ENCODE measurements at regions not wholly inside any gene's neighbourhood (a gene's known extent, or its start where the extent isn't known, plus 50 kb on each side); places are given as distances from the start of the nearest gene placed in this dataset.
"Not testable (repeated sequence)": the region's sequence is repeated elsewhere in the genome, so short reads cannot be mapped to it uniquely, and the experiment has no call there.

DNA sequence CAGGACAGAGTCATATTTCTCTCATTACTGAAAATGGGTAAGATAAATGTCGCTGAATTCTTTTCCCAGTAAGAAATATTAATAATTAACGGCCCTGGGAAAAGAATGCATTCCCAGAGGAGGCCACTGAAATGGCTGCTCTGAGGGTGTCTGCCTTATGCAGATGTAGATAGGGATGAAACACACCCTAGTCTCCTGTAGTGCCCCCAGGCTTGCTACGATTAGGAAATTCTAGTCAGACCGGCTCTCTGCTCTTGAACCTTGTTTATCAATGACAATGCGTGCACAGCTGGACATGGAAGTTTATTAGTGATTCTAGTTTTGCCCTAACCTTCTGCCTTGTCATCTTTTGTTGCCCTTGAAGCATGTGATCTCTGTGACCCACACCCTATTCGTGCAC, 291.1 kb downstream of the ZNF248 start:
- H3K27me3 Mint-ChIP-seq, result no peaks in the 10 kb centered on the region
- no peak overlapping the region for H3K27ac Mint-ChIP-seq
- H3K4me3 Mint-ChIP-seq, result no peak overlapping the region
- H3K36me3 Mint-ChIP-seq, result no peaks in the 10 kb centered on the region
- no peaks in the 10 kb centered on the region for H3K4me1 Mint-ChIP-seq
- H3K9me3 Mint-ChIP-seq, result peaks cover 0 to 17% (median 2%) of the 10 kb centered on the region in 3 donors

DNA sequence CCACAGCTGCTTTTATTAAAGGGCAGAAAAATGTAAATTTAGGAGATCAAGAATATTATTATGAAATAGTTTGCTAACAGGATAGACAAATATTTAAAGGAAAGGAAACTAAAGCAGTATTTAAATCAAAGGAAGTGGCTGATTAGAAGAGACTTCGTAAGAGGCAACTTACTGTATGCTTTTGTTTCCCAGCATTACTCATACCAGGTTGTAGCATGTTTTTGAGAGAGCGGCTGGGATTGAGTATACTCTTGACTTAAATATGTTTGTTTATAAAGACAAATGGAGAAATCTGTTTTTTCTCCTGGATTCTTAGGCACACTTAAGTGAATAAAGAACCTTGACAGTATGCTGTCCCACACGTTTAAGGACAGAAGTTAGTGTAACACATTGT, 293.7 kb downstream of the ZNF248 start:
- no peaks in the 10 kb centered on the region for H3K27me3 Mint-ChIP-seq
- peaks cover 2% of the 10 kb centered on the region for H3K36me3 Mint-ChIP-seq
- no peak overlapping the region for H3K27ac Mint-ChIP-seq
- peaks cover 0 to 25% (median 6%) of the 10 kb centered on the region in 3 donors for H3K9me3 Mint-ChIP-seq
- H3K4me1 Mint-ChIP-seq, result no peaks in the 10 kb centered on the region
- no peak overlapping the region for H3K4me3 Mint-ChIP-seq

DNA sequence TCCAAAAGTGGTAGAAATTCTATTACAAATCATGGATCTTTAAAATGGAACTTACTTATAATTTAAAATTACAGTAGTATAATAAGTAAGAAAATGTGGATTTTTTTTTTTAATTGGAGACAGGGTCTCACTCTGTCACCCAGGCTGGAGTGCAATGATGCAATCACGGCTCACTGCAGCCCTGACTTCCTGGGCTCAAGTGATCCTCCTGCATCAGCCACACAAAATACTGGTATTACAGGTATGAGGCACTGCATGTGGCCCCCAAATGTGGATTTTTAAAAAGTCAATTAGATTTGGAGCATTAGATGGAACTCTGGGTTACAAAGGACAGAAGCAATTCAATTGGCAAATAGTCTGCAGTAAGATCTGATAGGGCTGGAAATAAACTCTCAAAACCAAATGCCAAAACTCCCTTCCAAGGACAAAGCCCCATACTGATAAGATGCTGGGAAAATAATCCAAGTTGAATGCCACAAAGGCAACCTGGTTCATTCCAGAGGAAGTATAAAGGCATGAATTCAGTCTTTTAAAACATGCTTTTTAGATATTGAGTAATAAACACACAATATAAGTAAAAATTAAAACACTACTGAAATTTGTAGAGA, 294.2 kb downstream of the ZNF248 start:
- no peaks in the 10 kb centered on the region for H3K27me3 Mint-ChIP-seq
- no peak overlapping the region for H3K27ac Mint-ChIP-seq
- H3K9me3 Mint-ChIP-seq, result peaks cover 0 to 21% (median 6%) of the 10 kb centered on the region in 3 donors
- peaks cover 2% of the 10 kb centered on the region for H3K36me3 Mint-ChIP-seq
- no peaks in the 10 kb centered on the region for H3K4me1 Mint-ChIP-seq
- H3K4me3 Mint-ChIP-seq, result no peak overlapping the region

DNA sequence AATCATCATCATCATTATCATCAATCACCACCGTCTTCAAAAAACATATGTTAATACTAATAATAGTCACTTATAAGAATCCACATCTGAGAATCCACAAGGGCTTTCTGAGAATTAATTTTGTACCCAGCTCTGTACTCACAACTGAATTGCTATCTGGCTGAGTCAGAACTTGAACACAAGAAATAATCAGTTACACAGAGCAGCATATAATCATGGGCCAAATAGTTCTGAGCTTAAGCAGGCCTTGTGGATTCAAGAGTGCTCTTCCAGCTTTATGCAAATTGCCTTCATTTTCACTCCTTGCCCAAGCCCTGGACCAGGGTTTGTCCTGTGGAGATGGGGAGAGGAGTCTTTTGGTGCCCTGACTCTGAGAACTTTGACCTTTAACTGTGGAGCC, 304.5 kb downstream of the ZNF248 start:
- Mint-ChIP-seq H3K36me3 (no peaks in the 10 kb centered on the region), H3K27me3 (no peaks in the 10 kb centered on the region), H3K4me3 (no peak overlapping the region), H3K9me3 (peaks cover 0 to 3% (median 0%) of the 10 kb centered on the region in 3 donors), H3K27ac (no peak overlapping the region), H3K4me1 (no peaks in the 10 kb centered on the region)

DNA sequence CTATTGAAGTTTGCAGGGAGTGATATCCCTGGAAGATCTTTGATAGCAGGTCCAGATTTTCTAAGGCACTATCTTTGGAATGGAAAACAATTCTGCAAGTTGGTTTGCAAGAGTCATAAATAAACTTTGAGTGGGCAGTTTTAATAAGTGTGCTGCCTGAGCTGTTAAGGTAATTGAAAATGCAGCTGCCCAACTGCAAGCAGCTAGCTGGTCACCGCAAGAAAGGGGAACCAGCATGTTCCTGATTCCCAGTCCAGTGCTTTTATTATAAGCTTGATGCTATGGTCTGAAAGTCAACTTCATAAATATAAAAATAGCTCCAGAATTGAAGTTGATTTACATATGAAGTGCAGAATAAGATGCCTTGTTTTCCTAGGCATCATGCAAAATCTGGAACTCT, 308.4 kb downstream of the ZNF248 start:
- Mint-ChIP-seq H3K27ac (no peak overlapping the region), H3K4me3 (no peak overlapping the region), H3K4me1 (no peaks in the 10 kb centered on the region), H3K36me3 (no peaks in the 10 kb centered on the region), H3K27me3 (no peaks in the 10 kb centered on the region), H3K9me3 (peaks cover 0 to 2% (median 0%) of the 10 kb centered on the region in 3 donors)

DNA sequence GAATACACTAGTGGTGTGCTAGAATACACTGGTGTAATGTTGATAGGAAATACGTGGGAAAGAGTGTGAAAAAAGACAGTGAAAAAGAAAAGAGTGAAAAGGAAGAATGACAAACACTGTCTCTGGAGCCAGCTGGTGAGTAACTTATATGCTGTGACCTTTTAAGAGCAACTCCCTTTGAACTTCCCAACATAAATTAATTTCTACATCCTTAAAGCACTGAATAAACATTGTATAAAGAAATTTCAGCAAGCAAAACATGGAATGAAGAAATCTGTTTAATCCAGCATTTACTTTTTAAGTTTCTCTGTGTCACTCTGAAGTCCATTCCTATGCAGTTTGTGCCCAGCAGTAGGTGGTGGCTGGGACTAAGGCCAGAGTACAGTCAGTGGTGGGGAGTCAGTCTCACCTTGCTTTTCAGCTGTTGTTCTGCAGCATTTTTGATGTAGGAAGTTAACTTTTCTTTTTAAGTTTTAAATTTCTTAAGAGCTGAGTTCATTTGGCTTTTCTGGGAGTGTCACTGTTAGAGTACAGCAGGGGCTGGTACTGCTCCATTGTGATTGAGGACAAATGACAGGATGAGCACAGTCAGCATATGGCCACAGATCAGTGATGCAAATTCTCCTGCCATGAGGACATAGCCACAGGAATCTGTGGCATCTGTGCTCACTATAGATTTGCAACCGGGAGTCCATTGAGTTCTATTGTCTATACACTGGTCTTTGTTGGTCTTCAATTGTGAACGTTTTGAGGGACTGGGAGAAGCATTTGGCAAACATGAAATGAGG, 321.8 kb downstream of the ZNF248 start:
- no peaks in the 10 kb centered on the region for H3K36me3 Mint-ChIP-seq
- H3K9me3 Mint-ChIP-seq, result peaks cover 7 to 14% (median 7%) of the 10 kb centered on the region in 3 donors
- H3K27me3 Mint-ChIP-seq, result no peaks in the 10 kb centered on the region
- H3K27ac Mint-ChIP-seq, result no peak overlapping the region
- no peak overlapping the region for H3K4me3 Mint-ChIP-seq
- peaks cover 0 to 3% (median 0%) of the 10 kb centered on the region in 3 donors for H3K4me1 Mint-ChIP-seq

DNA sequence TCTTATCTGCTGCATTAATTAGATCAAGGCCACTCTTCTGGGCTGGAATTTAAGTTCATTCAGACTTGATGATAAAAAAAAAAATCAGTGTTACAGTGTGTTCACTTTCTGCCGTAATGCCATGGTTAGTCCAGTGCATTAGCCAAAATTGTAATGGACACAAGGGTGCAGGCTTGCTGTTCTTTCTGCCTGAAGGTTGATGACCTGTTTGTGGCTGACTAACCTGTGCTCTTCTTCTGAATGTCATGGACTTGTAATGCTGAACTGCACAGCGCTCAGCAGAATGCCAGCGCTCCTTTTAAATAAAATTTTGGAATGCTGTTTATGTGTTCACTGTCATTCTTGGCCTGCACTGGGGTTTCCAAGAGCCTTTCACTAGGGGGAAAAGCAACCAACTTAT, 323.2 kb downstream of the ZNF248 start:
- H3K9me3 Mint-ChIP-seq, result peaks cover 5 to 11% (median 6%) of the 10 kb centered on the region in 3 donors
- H3K36me3 Mint-ChIP-seq, result no peaks in the 10 kb centered on the region
- peaks cover 0 to 3% (median 0%) of the 10 kb centered on the region in 3 donors for H3K4me1 Mint-ChIP-seq
- no peak overlapping the region for H3K27ac Mint-ChIP-seq
- no peak overlapping the region for H3K4me3 Mint-ChIP-seq
- no peaks in the 10 kb centered on the region for H3K27me3 Mint-ChIP-seq

DNA sequence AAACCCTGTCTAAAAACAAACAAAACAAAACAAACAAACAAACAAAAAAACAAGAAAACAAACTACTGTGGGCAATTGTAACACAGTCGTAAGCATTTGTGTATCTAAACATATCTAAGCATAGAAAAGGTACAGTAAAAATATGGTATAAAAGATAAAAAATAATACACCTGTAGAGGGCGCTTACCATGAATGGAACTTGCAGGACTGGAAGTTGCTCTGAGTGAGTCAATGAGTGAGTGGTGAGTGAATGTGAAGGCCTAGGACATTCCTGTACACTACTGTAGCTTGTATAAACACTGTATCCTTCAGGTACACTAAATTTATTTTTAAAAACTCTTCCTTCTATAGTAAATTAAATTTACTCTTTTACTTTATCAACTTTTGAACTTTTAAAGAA, 332.0 kb downstream of the ZNF248 start:
- not testable (repeated sequence) for H3K27me3 Mint-ChIP-seq, H3K4me1 Mint-ChIP-seq, H3K36me3 Mint-ChIP-seq, H3K4me3 Mint-ChIP-seq, H3K9me3 Mint-ChIP-seq, H3K27ac Mint-ChIP-seq

DNA sequence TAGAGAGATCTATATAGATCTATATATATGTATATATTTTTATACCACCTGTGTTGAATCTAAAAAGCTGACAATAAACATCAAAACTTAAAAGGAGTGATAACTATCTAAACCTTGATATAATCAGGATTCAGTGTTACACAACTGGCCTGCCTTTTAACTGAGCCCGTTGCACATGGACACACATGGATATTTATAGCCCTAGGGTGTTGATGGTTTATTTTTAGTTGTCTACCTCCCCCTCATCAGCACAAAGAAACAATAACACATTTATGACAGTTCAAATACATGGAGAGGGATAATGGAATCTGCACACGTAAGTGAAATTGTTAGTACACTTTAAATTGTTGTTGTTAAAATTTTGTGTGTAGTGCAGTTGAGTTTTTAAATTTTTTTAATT, 336.9 kb downstream of the ZNF248 start:
- Mint-ChIP-seq H3K4me3 (no peak overlapping the region), H3K4me1 (no peaks in the 10 kb centered on the region), H3K9me3 (peaks cover 0 to 7% (median 5%) of the 10 kb centered on the region in 3 donors), H3K36me3 (peaks cover 2% of the 10 kb centered on the region), H3K27ac (no peak overlapping the region), H3K27me3 (no peaks in the 10 kb centered on the region)

DNA sequence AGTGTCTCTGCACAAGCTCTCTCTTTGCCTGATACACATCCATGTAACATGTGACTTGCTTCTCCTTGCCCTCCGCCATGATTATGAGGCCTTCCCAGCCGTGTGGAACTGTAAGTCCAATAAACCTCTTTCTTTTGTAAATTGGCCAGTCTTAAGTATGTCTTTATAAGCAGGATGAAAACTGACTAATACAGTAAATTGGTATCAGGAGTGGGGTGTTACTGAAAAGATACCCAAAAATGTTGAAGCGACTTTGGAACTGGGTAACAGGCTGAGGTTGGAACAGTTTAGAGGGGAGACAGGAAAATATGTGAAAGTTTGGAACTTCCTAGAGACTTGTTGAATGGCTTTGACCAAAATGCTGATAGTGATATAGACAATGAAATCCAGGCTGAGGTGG, 346.9 kb downstream of the ZNF248 start:
- peak overlapping the region in 1 of 4 donors; percentile 17 for H3K4me3 Mint-ChIP-seq
- peaks cover 5 to 26% (median 12%) of the 10 kb centered on the region in 3 donors for H3K9me3 Mint-ChIP-seq
- not testable (repeated sequence) for H3K4me1 Mint-ChIP-seq, H3K36me3 Mint-ChIP-seq, H3K27ac Mint-ChIP-seq, H3K27me3 Mint-ChIP-seq

DNA sequence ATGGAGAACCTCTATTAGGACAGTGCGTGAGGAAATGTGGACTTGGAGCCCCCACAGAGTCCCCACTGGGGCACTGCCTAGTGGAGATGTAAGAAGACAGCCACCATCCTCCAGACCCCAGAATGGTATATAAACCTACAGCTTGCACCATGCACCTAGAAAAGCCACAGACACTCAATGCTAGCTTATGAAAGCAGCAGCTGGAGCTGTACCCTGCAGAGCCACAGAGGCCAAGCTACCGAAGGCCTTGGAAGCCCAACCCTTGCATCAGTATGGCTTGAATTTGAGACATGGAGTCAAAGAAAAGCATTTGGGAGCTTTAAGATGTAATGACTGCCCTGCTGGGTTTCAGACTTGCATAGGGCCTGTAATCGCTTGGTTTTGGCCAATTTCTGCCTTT, 361.3 kb downstream of the ZNF248 start:
- H3K9me3 Mint-ChIP-seq, result peaks cover 0 to 2% (median 0%) of the 10 kb centered on the region in 3 donors
- no peak overlapping the region for H3K27ac Mint-ChIP-seq
- no peaks in the 10 kb centered on the region for H3K4me1 Mint-ChIP-seq
- H3K36me3 Mint-ChIP-seq, result no peaks in the 10 kb centered on the region
- no peak overlapping the region for H3K4me3 Mint-ChIP-seq
- no peaks in the 10 kb centered on the region for H3K27me3 Mint-ChIP-seq

DNA sequence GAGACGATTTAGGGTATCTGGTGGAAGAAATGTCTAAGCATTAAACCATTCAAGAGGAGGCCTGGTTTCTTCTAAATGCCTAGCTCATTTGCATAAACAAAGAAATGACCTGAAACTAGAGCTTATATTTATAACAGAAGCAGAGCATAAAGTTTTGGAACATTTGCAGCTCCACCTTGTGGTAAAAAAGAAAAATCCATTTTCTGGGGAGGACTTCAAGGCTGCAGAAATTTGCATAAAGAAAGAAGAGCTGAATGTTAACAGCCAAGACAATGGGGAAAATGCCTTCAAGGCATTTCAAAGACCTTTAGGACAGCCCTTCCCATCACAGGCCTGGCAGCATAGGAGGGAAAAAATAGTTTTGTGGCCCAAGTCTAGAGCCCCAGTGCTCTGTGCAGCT, 362.0 kb downstream of the ZNF248 start:
- peaks cover 0 to 4% (median 3%) of the 10 kb centered on the region in 3 donors for H3K9me3 Mint-ChIP-seq
- no peaks in the 10 kb centered on the region for H3K36me3 Mint-ChIP-seq
- no peak overlapping the region for H3K4me3 Mint-ChIP-seq
- H3K27me3 Mint-ChIP-seq, result no peaks in the 10 kb centered on the region
- no peak overlapping the region for H3K27ac Mint-ChIP-seq
- no peaks in the 10 kb centered on the region for H3K4me1 Mint-ChIP-seq

DNA sequence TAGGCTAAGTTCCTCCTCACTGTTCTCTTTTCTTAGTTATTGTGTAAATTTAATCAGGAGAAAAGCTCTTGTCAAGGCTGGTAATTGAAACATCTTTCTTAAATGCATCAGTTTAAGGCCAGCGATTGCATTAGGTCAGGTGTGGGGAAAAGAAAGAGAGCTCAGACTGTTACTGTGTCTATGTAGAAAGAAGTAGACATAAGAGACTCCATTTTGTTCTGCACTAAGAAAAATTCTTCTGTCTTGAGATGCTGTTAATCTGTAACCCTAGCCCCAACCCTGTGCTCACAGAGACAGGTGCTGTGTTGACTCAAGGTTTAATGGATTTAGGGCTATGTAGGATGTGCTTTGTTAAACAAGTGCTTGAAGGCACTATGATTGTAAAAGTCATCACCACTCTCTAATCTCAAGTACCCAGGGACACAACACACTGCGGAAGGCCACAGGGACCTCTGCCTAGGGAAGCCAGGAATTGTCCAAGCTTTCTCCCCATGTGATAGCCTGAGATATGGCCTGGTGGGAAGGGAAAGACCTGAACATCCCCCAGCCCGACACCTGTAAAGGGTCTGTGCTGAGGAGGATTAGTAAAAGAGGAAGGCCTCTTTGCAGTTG, 364.1 kb downstream of the ZNF248 start:
- not testable (repeated sequence) for H3K36me3 Mint-ChIP-seq, H3K4me3 Mint-ChIP-seq, H3K27ac Mint-ChIP-seq, H3K9me3 Mint-ChIP-seq, H3K27me3 Mint-ChIP-seq, H3K4me1 Mint-ChIP-seq

DNA sequence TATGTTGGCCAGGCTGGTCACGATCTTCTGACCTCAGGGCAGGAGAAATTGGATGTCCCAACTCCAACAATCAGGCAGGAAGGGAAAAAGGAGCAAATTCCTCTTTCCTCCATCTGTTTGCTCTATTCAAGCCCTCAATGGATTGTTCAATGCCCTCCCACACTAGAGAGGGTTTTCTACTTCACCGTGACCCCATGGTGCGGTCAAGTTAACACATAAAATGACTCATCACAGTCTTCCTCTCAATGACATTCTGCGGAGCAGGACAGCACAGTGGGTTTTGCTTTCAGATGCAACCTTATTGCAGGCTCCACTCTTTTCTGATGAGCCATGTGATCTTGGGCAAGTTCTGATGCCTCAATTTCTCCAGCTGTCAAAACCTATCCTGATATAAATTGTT, 364.9 kb downstream of the ANKRD30A start:
- Mint-ChIP-seq H3K27me3 (no peaks in the 10 kb centered on the region), H3K4me3 (no peak overlapping the region), H3K4me1 (no peaks in the 10 kb centered on the region), H3K27ac (no peak overlapping the region), H3K36me3 (no peaks in the 10 kb centered on the region), H3K9me3 (peaks cover 0 to 6% (median 5%) of the 10 kb centered on the region in 3 donors)

DNA sequence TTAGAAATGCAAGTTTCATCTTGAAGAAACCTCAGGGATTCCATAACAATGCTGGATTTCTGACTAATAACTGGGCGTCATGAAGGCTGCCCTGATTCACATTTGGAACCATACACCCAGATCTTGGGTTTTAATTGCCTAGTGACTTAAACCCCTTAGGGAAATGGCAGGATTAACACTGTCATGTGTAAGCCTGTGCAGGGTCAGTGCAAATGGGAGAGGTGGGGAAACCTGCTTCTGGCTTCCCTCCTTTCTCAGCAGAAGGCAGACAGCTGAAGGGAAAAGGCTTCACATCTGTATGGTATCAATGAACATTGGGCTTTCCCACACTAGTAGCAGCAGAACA, 364.2 kb downstream of the ANKRD30A start:
- H3K4me3 Mint-ChIP-seq, result no peak overlapping the region

More for the DNA sequence above, 364.2 kb downstream of the ANKRD30A start:
- no peaks in the 10 kb centered on the region for H3K36me3 Mint-ChIP-seq
- H3K4me1 Mint-ChIP-seq, result no peaks in the 10 kb centered on the region
- peaks cover 0 to 6% (median 5%) of the 10 kb centered on the region in 3 donors for H3K9me3 Mint-ChIP-seq
- H3K27ac Mint-ChIP-seq, result peak overlapping the region in 1 of 3 donors; percentile 19
- H3K27me3 Mint-ChIP-seq, result no peaks in the 10 kb centered on the region

Measured in IgD-negative memory B cell (primary cell).